GM18505 (cell line): ENCODE measurements at regions not wholly inside any gene's neighbourhood (a gene's known extent, or its start where the extent isn't known, plus 50 kb on each side); places are given as distances from the start of the nearest gene placed in this dataset.

Experiments used
- ATAC-seq: cut with Tn5 transposase; IDR thresholded peaks from one replicate; pipeline ENCODE4 v1.9.1; 2021; ENCODE audit not compliant: unreplicated experiment
- POLR2A ChIP-seq: IDR thresholded peaks from 4 replicates; pipeline ENCODE4 v1.6.1; 2011; ENCODE audit warnings: borderline replicate concordance; ENCODE audit not compliant: insufficient read depth, insufficient read length; ENCODE audit errors: extremely low read depth

DNA sequence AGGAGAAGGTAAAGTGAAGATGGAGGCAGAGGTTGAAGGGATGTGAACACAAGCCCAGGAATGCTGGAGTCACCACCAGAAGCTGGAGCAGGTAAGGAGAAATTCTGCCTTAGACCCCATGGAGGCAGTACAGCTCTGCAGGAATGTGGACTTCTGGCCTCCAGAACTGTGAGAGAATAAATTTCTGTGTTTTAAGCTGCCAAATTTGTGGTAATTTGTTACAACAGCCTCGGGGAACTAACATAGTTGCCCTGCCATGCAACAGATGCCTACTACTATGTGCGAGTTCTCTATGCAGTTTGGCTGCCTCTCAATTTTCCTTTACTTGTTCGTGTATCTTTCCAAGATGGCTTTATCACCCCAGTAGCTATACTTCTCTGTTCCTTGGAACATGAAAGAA lies 394.1 kb downstream of the TUSC7 start:
- ATAC-seq = no peak
- no peak for TF ChIP-seq POLR2A

- no peak for TF ChIP-seq POLR2A
- no peak for ATAC-seq
Measured at GRCh38 chr3:117104381-117104780, 394.8 kb downstream of the TUSC7 start.

GRCh38 chr3:117104792-117105191 lies 395.2 kb downstream of the TUSC7 start:
- ATAC-seq = no peak
- no peak for TF ChIP-seq POLR2A

DNA sequence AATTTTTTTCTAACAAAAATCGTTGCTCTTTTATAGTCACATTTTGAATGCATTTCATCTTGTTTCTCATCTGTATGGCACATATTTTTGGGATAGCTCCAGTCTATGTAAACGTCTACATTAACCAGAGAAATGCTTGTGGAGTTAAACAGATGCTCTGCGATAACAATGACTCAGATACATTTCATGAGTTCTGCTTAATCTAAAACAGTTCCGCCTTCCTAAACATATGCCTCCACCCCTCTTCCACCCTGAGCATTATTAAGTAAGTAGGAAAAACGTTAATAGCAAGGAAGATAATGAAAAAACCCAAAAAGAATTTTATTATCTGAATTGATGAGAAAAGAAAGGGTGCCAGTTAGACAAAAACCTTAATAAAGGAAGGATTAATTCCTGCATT lies 396.1 kb downstream of the TUSC7 start:
- ATAC-seq = no peak
- no peak for TF ChIP-seq POLR2A

DNA sequence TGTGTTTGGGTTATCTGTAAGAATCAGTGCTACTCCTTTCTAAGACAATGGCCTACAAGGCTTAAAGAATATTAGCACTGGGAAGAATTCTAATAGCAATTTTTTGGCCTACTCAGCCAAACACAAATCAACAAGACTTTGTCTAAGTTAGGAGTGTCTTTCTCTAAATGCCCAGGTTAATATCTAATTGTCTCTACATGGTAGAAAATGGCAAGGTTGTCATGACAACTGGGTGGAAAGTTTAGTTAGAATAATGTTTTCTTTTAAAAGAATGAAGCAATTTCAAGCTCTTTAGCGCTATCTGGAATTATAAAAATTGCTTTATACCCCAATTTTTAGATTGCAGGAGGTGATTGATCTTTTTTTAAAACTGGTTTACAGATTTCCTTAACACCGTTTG lies 396.8 kb downstream of the TUSC7 start:
- no peak for TF ChIP-seq POLR2A
- no peak for ATAC-seq

GRCh38 chr3:117107946-117108345 lies 398.4 kb downstream of the TUSC7 start:
- TF ChIP-seq POLR2A = no peak
- no peak for ATAC-seq

DNA sequence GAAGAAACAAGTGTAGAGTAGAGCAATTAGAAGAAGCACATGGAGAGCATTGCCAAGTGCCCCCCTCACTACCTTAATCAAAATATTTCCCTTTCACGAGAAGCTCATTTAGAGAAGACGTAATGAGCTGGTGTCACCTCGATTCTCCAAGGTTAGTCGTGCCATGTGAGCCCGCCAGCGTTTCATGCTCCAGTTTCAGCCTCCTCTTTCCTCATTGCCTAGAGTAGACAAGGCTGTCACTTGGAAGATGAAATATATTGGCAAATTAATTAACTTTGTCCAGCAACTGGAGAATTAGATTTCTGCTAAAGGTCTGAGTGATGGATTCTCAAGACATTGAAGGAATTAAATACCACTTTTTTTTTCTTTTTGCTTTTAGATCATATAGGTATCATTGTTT lies 399.6 kb downstream of the TUSC7 start:
- no peak for ATAC-seq
- TF ChIP-seq POLR2A = no peak

GRCh38 chr3:117114517-117115265 lies 405.1 kb downstream of the TUSC7 start:
- no peak for TF ChIP-seq POLR2A
- no peak for ATAC-seq

DNA sequence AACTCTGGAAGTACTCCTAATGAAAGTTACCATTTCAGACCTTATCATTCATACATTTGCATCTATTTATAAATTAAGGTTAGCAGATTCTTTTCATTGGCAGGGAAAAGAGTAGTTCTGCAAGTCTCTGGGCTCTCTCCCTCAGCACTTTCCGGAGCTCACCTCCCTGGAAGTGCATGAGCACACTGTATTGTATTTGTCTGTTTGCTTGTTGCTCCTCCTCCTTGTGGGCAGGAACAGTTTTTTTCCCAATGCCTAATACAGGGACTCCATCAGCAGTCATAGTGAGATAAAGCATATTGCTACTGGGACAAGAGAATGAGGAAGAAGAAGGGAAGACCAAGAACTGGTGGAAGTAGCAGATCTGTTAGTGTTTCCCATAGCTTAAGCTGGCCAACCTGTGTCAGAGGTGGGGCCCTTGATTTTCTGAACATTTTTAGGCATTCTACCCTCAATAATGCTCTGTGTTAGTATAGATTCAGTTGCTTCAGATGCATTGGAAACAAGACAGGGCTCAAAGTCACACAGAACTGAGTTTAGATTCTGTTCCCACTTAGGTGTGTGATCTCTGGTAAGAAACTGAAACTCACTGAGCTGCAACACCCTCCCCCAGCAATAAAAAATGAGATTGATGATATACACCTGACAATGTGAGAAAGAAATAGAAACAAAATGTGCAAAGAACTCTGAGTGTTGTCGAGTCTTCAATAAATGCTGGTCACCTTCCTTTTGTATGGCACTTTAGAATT lies 407.8 kb downstream of the TUSC7 start:
- ATAC-seq = no peak
- TF ChIP-seq POLR2A = no peak

GRCh38 chr3:117118604-117119003 lies 409.0 kb downstream of the TUSC7 start:
- TF ChIP-seq POLR2A = no peak
- no peak for ATAC-seq

DNA sequence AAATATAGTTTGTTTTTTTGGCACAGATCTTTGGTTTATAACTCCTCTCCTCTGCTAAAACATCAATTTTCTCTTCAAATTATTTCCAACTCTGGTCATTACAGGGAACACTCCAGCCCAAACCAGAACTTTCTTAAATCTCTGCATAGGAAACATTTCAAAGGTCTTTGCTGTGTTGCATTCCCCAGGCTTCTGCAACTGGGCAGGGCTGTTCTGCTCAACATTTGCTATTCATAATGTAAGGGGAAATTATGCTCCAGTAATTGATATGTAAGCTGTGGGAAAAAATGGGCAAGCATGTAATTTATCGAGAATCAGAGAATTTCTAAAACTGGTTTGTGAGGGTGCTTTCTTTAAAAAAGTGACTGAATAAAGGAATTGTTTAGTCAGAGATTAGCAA lies 410.4 kb downstream of the TUSC7 start:
- TF ChIP-seq POLR2A = no peak
- no peak for ATAC-seq

- no peak for TF ChIP-seq POLR2A
- ATAC-seq = no peak
Measured at GRCh38 chr3:117122609-117123008, 413.0 kb downstream of the TUSC7 start.

GRCh38 chr3:117126460-117126859 lies 416.9 kb downstream of the TUSC7 start:
- ATAC-seq = no peak

DNA sequence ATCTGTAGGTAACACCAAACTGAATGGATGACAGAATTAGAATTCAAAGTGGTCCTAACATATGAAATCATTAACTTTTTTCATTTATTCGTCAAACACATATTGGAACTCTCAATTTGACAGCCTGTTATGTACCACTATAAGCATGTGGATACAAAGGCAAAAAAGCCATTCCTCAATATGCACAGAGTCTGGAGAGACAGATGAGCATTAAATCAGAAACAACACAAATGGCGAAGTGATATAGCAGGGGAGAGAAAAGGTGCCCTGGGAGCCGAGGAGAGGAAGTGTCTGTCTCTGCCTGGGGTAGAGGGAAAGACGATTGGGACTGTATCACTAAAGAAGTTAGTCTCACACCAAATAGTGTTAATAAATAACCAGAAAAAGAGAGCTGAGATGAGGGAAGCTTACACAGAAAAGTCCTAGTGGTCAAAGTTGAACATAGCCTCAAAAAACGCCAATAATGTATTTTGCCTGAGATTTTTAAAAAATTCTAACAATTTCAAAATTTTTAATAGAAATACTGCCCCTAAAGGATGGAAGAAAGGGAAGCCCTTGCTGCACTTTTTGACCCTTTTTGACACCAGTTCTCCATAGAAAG lies 417.5 kb downstream of the TUSC7 start:
- no peak for TF ChIP-seq POLR2A
- no peak for ATAC-seq

More at GRCh38 chr3:117126460-117126859, 416.9 kb downstream of the TUSC7 start:
- TF ChIP-seq POLR2A = no peak
